ENCODE measurements at regions not wholly inside any gene's neighbourhood (a gene's known extent, or its start where the extent isn't known, plus 50 kb on each side); places are given as distances from the start of the nearest gene placed in this dataset.

- DNase-seq (ENCODE audit: low read depth): no peak
- TF ChIP-seq CTCF (IDR thresholded peaks at IDR 0.05; ENCODE audit: low read length, missing control alignments): no peak
- no peak overlapping the region for H3K4me3 ChIP-seq (replicated peaks; ENCODE audit: low read depth, low read length)
These were observed 62.1 kb upstream of the RGS17 start for GRCh38 chr6:153192943-153193885.

GRCh38 chr6:153183925-153184324 lies 52.8 kb upstream of the RGS17 start:
- TF ChIP-seq CTCF (IDR thresholded peaks at IDR 0.05; ENCODE audit: low read length, missing control alignments): no peak
- H3K4me3 ChIP-seq (replicated peaks; ENCODE audit: low read depth, low read length): no peak overlapping the region
- DNase-seq (ENCODE audit: low read depth): no peak

Data from fibroblast of pulmonary artery (primary cell).